Suprapubic skin (tissue), 3 donors: ENCODE measurements at regions not wholly inside any gene's neighbourhood (a gene's known extent, or its start where the extent isn't known, plus 50 kb on each side); places are given as distances from the start of the nearest gene placed in this dataset.

Experiments
- CTCF ChIP-seq, 2 donors: fragments of 200-600 bp in 1 of 2; fragments of 450-650 bp in 1 of 2; sonication (generic) in 1 of 2; IDR thresholded peaks; one replicate each; pipeline ENCODE4 v1.5.1; 2016 to 2019; ENCODE audit warnings: antibody characterized with exemption in 2 of 2, mild to moderate bottlenecking in 1 of 2, moderate library complexity in 1 of 2
- POLR2A ChIP-seq, 2 donors: fragments of 450-650 bp; IDR thresholded peaks; one replicate each; pipeline ENCODE4 v1.6.1; 2017; ENCODE audit warnings: antibody characterized with exemption in 2 of 2, mild to moderate bottlenecking in 2 of 2, moderate library complexity in 2 of 2

GRCh38 chr16:48089053-48089792, 66.6 kb downstream of the ABCC12 start:
- TF ChIP-seq CTCF (IDR thresholded peaks at IDR 0.05) (no peak), POLR2A (IDR thresholded peaks at IDR 0.05) (no peak)
